ENCODE measurements at regions not wholly inside any gene's neighbourhood (a gene's known extent, or its start where the extent isn't known, plus 50 kb on each side); places are given as distances from the start of the nearest gene placed in this dataset.

DNA sequence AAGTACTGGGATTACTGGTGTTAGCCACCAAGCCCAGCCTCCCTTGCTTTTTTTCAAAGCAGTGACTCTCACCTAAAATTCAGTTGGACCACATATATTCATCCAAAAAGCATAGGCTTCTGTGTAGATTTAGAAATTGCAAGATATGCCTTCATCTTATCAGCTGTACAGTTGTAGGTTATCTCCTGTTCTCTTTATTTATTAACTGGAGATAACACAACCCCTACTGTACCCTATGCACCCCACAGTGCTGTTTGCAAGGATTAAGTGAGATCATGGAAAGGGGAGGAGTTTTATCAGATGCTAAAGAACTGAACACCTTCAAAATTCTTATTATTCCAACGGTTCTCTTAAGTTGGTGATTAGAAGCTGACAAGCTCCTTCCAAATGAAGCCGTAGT is 164.4 kb upstream of the JARID2 start:
- in situ Hi-C loops (cut with MboI; ENCODE audit: low pct_unique_long_range_greater_than_20kb in 2 of 9, low sequenced_read_pairs in 9 of 9, unreplicated experiment in 9 of 9), result no loop called here
- Histone ChIP-seq H3K4me1 (replicated peaks in 1 of 2) (peaks cover 10 to 11% of the 10 kb centered on the region in 2 donors), H3K27ac (no peak overlapping the region), H3K4me3 (no peak overlapping the region)
- WGBS, 10 experiments, result 60 to 100% (median 83%) methylated on average over 1 to 2 of the region's 2 CpGs; no CpG with 5 or more reads in 3 of the 10 experiments
- ATAC-seq (replicated peaks in 6 of 8), result no peak

DNA sequence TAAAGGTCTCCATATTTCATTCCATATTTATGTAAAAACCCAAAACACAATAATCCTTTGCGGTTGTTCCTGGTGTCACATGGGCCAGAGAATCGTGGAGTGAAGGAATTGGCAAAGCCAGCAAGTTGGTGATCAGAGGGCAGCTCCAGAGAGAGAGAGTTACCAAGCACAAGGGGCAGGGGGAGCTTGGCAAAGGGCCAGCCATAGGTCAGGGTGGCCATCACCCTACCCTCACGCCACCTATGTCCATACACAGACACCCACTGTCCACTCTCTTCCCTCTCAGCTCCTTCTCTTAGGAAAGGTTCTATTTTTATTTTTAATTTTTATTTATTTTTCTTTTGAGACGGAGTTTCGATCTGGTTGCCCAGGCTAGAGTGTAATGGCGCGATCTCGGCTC is 163.2 kb upstream of the JARID2 start:
- Histone ChIP-seq H3K4me3 (no peak overlapping the region), H3K27ac (no peak overlapping the region), H3K4me1 (replicated peaks in 1 of 2) (peaks cover 10 to 11% of the 10 kb centered on the region in 2 donors)
- 74 to 100% (median 90%) methylated on average over 2 to 6 of the region's 8 CpGs; no CpG with 5 or more reads in 3 of the 10 experiments for WGBS, 10 experiments
- in situ Hi-C loops (cut with MboI; ENCODE audit: low pct_unique_long_range_greater_than_20kb in 2 of 9, low sequenced_read_pairs in 9 of 9, unreplicated experiment in 9 of 9), result no loop called here
- no peak for ATAC-seq (replicated peaks in 6 of 8)

DNA sequence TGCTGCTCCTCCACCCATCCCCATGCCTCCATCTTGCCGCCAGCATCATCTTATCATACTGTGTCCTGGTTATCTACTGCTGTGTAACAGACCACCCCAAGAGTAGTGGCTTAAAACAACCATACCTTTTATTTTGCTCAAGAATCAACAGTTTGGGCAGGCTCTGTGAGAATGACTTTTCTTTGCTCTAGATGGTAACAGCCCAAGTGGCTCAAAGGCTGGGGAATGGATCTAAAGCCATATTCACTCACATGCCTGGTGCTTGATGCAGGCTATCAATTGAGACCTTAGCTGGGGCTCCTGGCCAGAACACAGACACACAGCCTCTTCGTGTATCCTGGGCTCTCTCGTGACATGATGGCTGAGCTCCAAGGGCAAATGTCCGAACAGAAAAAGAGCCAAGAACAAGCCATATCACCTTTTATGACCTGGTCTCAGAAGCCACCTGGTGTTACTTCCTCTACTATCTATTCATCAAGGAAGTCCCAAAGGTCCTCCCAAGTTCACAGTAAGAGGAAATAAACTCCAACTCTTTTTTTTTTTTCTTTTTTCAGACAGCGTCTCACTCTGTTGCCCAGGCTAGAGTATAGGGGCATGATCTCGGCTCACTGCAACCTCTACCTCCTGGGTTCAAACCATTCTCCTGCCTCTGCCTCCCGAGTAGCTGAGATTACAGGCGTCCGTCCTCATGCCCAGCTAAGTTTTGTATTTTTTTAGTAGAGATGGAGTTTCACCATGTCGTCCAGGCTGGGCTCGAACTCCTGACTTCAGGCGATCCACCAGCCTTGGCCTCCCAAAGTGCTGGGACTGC is 159.3 kb upstream of the JARID2 start:
- no peak for ATAC-seq (replicated peaks in 6 of 8)
- in situ Hi-C loops (cut with MboI; ENCODE audit: low pct_unique_long_range_greater_than_20kb in 2 of 9, low sequenced_read_pairs in 9 of 9, unreplicated experiment in 9 of 9), result no loop called here
- 48 to 100% (median 95%) methylated on average over 2 to 11 of the region's 12 CpGs for WGBS, 10 experiments
- no peak overlapping the region for H3K4me3 ChIP-seq
- H3K27ac ChIP-seq, result no peak overlapping the region
- peaks cover 10 to 13% of the 10 kb centered on the region in 2 donors for H3K4me1 ChIP-seq (replicated peaks in 1 of 2)

DNA sequence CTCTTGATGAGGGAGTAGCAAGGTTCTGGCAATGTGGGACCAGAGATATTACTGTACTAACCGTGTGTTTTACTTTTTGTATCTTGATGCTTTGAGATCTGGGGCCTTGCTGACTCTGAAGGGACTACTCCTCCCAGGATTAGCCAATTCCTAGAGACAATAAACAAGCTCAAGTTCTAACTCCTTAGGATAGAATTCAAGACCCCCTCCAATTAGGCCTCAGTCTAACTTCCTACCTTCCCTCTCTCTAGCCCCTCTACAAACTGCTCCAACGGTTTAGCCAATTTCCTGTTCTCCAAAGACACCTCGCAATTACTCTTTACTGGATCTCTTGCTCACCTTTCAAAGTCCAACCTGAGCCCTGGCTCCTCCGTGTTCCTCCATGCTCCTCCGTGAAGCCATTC is 158.7 kb upstream of the JARID2 start:
- Histone ChIP-seq H3K4me3 (no peak overlapping the region), H3K27ac (no peak overlapping the region), H3K4me1 (replicated peaks in 1 of 2) (peaks cover 10 to 13% of the 10 kb centered on the region in 2 donors)
- ATAC-seq (replicated peaks in 6 of 8), result no peak
- in situ Hi-C loops (cut with MboI; ENCODE audit: low pct_unique_long_range_greater_than_20kb in 2 of 9, low sequenced_read_pairs in 9 of 9, unreplicated experiment in 9 of 9), result no loop called here
- WGBS, 10 experiments, result 70 to 100% (median 93%) methylated on average over 1 to 5 of the region's 5 CpGs

DNA sequence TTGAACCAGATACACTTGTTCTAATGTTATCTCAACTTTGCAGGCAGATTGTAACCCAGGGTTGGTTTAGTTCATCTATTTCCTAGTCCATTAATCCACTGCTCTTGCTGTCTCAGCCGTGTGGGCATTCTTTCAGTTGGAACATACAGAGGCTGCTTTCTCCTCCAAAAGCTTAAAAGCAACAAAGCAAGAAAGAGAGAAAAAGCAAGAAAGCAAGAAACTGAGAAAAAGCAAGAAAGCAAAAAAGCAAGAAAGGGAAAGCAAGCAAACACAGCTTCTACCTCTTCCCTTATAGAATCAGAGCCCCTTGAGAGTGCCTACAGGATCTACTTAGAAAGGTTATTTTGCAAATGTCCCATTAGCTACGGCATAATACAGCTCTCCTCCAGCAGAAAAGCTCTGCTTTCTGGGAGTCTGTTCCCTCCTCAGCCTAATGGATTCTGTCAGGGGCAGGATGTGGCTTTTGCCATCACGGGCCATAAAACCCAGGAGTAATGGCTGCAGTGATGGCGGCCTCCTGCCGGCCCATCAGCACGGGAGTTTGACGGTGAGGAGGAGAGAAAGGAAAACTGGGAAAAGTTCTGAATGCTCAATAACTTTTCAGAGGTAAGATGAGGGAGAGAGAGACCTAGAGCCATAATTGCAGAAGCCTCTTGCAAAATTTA is 156.8 kb upstream of the JARID2 start:
- in situ Hi-C loops (cut with MboI; ENCODE audit: low pct_unique_long_range_greater_than_20kb in 2 of 9, low sequenced_read_pairs in 9 of 9, unreplicated experiment in 9 of 9), result no loop called here
- H3K4me3 ChIP-seq, result no peak overlapping the region
- H3K27ac ChIP-seq, result no peak overlapping the region
- H3K4me1 ChIP-seq (replicated peaks in 1 of 2), result peaks cover 10 to 13% of the 10 kb centered on the region in 2 donors
- WGBS, 10 experiments, result 19 to 82% (median 43%) methylated on average over 2 to 7 of the region's 7 CpGs; no CpG with 5 or more reads in 1 of the 10 experiments
- peak in 1 of 8 experiments; percentile 22 for ATAC-seq (replicated peaks in 6 of 8)

DNA sequence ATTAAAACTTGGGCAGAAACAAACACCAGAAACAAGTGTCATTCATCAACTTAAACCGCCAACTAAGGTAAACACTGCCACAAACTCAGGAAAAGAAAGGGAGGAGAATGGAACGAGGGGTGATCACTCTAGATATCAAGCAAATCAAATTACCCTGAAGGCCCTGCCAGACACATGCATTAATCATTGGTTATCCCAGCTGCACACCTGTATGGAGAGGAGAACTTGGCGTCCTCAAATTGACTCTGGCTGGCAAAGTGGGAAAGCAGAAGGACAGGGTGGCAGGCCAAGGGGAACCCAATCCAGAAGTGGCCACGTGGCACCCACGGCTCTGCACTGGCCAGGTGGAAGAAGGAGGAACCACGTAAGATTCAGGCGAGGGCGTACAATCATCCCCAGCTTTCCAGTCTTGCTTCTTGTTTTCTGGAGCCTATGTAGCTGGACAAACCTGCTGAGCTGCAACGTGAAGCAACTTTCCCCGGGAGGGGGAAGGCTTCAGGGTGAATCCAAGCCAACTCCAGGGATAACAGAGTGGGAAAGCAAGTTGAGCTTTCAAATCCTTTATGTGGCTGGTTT is 156.2 kb upstream of the JARID2 start:
- in situ Hi-C loops (cut with MboI; ENCODE audit: low pct_unique_long_range_greater_than_20kb in 2 of 9, low sequenced_read_pairs in 9 of 9, unreplicated experiment in 9 of 9), result no loop called here
- ATAC-seq (replicated peaks in 6 of 8), result no peak
- Histone ChIP-seq H3K27ac (peak overlapping the region in 1 of 2 donors; percentile 41), H3K4me3 (no peak overlapping the region), H3K4me1 (replicated peaks in 1 of 2) (peaks cover 10 to 13% of the 10 kb centered on the region in 2 donors)
- WGBS, 10 experiments, result 64 to 100% (median 92%) methylated on average over 1 to 8 of the region's 10 CpGs; no CpG with 5 or more reads in 1 of the 10 experiments

DNA sequence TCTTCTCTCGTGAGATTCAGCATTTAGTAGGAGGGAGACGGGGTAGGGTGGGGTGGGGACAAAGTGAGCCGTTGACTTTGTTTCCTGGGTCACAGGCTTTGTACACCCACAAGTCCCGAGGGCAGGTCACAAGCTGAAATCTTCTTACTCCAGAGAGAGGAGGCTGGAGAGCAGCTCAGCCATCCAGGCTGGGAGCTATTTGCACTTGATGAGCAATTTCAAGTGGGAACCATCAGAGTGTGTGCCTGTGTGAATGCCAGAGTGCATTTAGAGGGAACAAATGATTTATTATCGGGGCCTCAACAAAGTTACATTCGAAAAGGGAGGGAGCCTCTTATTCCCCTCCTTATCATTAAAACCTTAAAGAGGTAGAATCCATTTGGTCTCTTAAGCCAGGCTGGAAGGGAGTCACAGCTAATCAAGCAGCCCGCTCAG is 155.7 kb upstream of the JARID2 start:
- H3K27ac ChIP-seq, result peak overlapping the region in 1 of 2 donors; percentile 41
- peak; percentile 42 to 93 (median 84) for ATAC-seq (replicated peaks in 6 of 8)
- 0 to 47% (median 23%) methylated on average over 2 to 7 of the region's 7 CpGs; no CpG with 5 or more reads in 2 of the 10 experiments for WGBS, 10 experiments
- in situ Hi-C loops (cut with MboI; ENCODE audit: low pct_unique_long_range_greater_than_20kb in 2 of 9, low sequenced_read_pairs in 9 of 9, unreplicated experiment in 9 of 9), result no loop called here
- H3K4me3 ChIP-seq, result no peak overlapping the region
- peaks cover 10 to 13% of the 10 kb centered on the region in 2 donors for H3K4me1 ChIP-seq (replicated peaks in 1 of 2)

DNA sequence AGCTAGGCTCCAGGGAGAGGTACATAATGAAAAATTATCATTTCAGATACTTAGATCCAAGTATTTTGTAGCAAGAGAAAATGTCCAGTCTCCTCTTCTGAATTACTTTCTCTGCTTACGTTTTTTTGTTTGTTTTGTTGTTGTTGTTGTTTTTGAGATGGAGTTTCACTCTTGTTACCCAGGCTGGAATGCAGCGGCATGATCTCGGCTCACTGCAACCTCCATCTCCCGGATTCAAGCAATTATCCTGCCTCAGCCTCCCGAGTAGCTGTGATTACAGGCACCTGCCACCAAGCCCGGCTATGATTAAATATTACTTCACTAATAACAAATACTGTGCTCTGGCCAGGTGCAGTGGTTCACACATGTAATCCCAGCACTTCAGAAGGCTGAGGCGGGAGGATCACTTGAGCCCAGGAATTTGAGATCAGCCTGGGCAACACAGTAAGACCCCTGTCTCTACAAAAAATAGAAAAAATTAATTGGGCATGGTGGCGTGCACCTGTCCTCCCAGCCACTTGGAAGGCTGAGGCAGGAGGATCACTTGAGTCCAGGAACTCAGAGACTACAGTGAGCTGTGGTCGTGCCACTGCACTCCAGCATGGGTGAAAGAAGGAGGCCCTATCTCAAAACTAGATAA is 155.0 kb upstream of the JARID2 start:
- no peak overlapping the region for H3K4me3 ChIP-seq
- 60 to 100% (median 80%) methylated on average over 2 to 7 of the region's 9 CpGs; no CpG with 5 or more reads in 1 of the 10 experiments for WGBS, 10 experiments
- no peak overlapping the region for H3K27ac ChIP-seq
- H3K4me1 ChIP-seq (replicated peaks in 1 of 2), result peaks cover 10 to 13% of the 10 kb centered on the region in 2 donors
- in situ Hi-C loops (cut with MboI; ENCODE audit: low pct_unique_long_range_greater_than_20kb in 2 of 9, low sequenced_read_pairs in 9 of 9, unreplicated experiment in 9 of 9), result no loop called here
- ATAC-seq (replicated peaks in 6 of 8), result no peak

DNA sequence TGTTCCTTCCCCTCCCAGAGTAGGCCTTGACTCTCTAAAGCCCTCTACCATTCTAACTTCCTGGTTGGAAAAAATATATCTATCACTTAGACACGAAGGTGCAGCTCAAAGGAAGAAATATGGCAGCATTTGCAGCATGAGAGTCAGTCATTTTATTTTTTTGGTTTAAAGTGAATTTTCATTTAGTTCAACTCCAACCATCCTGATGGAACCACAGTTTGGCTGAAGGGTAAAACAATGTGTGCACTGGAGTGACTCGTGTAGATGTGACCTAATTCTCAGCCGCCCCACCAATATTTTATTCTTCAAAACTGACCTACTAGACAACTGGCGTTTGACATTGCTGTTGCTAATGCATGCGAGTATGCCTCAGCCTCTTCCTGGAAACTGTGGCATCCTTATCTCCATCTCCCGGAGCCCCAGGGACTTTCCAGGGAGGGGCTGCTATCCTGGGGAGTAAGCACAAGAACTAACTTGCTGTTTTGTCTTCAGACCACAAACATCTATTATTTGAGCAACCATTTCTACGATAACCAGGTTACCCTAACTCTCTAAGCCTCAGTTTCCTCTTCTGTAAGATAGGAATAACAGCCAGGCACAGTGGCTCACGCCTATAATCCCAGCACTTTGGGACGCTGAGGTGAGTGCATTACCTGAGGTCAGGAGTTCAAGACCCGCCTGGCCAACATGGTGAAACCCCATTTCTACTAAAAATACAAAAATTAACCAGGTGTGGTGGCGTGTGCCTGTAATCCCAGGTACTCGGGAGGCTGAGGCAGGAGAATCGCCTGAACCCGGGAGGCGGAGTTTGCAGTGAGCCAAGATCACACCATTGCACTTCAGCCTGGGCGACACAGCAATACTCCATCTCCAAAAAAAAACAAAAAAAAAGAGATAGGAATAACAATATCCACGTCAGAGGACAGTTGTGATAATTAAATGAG is 148.7 kb upstream of the JARID2 start:
- in situ Hi-C loops (cut with MboI; ENCODE audit: low pct_unique_long_range_greater_than_20kb in 2 of 9, low sequenced_read_pairs in 9 of 9, unreplicated experiment in 9 of 9), result no loop called here
- 59 to 100% (median 88%) methylated on average over 3 to 15 of the region's 17 CpGs; no CpG with 5 or more reads in 1 of the 10 experiments for WGBS, 10 experiments
- Histone ChIP-seq H3K27ac (no peak overlapping the region), H3K4me3 (no peak overlapping the region), H3K4me1 (replicated peaks in 1 of 2) (no peaks in the 10 kb centered on the region)
- ATAC-seq (replicated peaks in 6 of 8), result peak in 2 of 8 experiments; percentile 93 to 95

DNA sequence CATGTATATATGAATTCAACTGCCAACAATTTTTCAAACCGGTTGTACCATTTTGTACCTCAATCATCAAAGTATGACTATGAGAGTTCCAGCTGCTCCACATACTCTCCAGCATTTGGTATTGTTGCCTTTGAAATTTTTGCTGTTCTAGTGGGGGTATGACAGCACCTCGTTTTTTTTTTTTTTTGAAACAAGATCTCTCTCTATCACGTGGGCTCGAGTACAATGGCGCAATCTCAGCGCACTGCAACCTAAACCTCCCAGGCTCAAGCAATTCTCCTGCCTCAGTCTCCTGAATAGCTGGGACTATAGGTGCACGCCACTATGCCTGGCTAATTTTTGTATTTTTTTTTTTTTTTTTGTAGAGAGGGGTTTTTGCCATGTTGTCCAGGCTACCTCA is 144.7 kb upstream of the JARID2 start:
- 75 to 95% (median 85%) methylated on average over 3 to 7 of the region's 7 CpGs for WGBS, 10 experiments
- Histone ChIP-seq H3K4me3 (no peak overlapping the region), H3K4me1 (replicated peaks in 1 of 2) (no peaks in the 10 kb centered on the region), H3K27ac (no peak overlapping the region)
- no peak for ATAC-seq (replicated peaks in 6 of 8)
- in situ Hi-C loops (cut with MboI; ENCODE audit: low pct_unique_long_range_greater_than_20kb in 2 of 9, low sequenced_read_pairs in 9 of 9, unreplicated experiment in 9 of 9), result no loop called here

DNA sequence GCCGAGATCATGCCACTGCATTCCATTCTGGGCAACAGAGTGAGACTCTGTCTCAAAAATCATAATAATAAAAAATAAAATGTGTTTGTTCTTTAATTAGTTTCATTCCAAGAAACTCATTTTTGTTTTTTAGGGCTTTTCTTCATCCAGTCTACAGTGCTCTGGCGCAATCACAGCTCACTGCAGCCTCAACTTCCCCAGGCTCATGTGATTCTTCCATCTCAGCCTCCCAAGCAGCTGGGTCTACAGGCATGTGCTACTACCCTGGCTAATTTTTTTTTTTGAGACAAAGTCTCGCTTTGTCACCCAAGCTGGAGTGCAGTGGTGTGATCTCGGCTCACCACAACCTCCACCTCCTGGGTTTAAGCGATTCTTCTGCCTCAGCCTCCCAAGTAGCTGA is 143.6 kb upstream of the JARID2 start:
- Histone ChIP-seq H3K4me3 (no peak overlapping the region), H3K27ac (no peak overlapping the region), H3K4me1 (replicated peaks in 1 of 2) (no peaks in the 10 kb centered on the region)
- in situ Hi-C loops (cut with MboI; ENCODE audit: low pct_unique_long_range_greater_than_20kb in 2 of 9, low sequenced_read_pairs in 9 of 9, unreplicated experiment in 9 of 9), result no loop called here
- no peak for ATAC-seq (replicated peaks in 6 of 8)
- WGBS, 10 experiments, result 67 to 100% (median 94%) methylated on average over 1 to 4 of the region's 5 CpGs; no CpG with 5 or more reads in 3 of the 10 experiments

Data from motor neuron (in vitro differentiated cells).